HepG2 (cell line): ENCODE measurements at regions not wholly inside any gene's neighbourhood (a gene's known extent, or its start where the extent isn't known, plus 50 kb on each side); places are given as distances from the start of the nearest gene placed in this dataset.

ENCODE experiments used
- ATAC-seq: fragments of 200-7000 bp; cut with Tn5 transposase; 3 replicates; pipeline ENCODE4 v1.9.1; 2020; ENCODE audit warnings: mild to moderate bottlenecking, moderate library complexity
- BruUV-seq: library from RNA; stranded (reverse); fragments of 400-500 nt; replicated peaks from 2 replicates; lab custom pipeline; 2021; lab: Mats Ljungman, UMichigan
- CTCF ChIA-PET: fragments of 300-600 bp; formaldehyde crosslinking; extraction: SDS; loops from one replicate; lab custom pipeline; 2021; ENCODE audit warnings: low total read pairs, inconsistent platforms, low intra/inter-chr PET ratio; lab: Yijun Ruan, JAX
- POLR2A ChIA-PET: fragments of 350-600 bp; sonication (Branson Sonifier 250); formaldehyde crosslinking; loops from one replicate; lab custom pipeline; 2020; ENCODE audit warnings: antibody characterized with exemption, inconsistent platforms; lab: Yijun Ruan, JAX
- DNase-seq: peaks from one replicate; pipeline ENCODE4 v3.0.0-alpha.2; 2015; ENCODE audit warnings: low spot score
- FAIRE-seq: peaks from 3 replicates; lab custom pipeline; 2011; peaks lifted over from hg19 to GRCh38; lab: Jason Lieb, UNC
- H2AFZ ChIP-seq: one replicate; pipeline ENCODE4 v1.6.1; 2011; ENCODE audit warnings: low read length, inconsistent platforms
- H3K27ac ChIP-seq: fragments of 300-600 bp; 3 replicates; pipeline ENCODE4 v1.8.0; 2011; ENCODE audit warnings: mixed run types, mild to moderate bottlenecking, mixed read lengths, low read length, inconsistent platforms; ENCODE audit not compliant: insufficient read depth; ENCODE audit errors: extremely low read length
- H3K27me3 ChIP-seq, 2 experiments: fragments of 200-600 bp in 1 of 2; 2 replicates in 1 of 2; 3 replicates in 1 of 2; pipeline versions ENCODE4 v1.6.0 to v1.8.0; 2011; ENCODE audit warnings: low read length in 2 of 2, mild to moderate bottlenecking in 2 of 2, moderate library complexity in 2 of 2, inconsistent platforms in 1 of 2; ENCODE audit not compliant: insufficient read depth in 2 of 2, control insufficient read depth in 1 of 2
- H3K36me3 ChIP-seq, 2 experiments: fragments of 200-600 bp in 1 of 2; replicated peaks in 1 of 2; 2 replicates in 1 of 2; 3 replicates in 1 of 2; pipeline versions ENCODE4 v1.5.1 to v1.8.0; 2011; ENCODE audit warnings: low read length in 2 of 2, inconsistent platforms in 1 of 2; ENCODE audit not compliant: insufficient read depth in 2 of 2, control insufficient read depth in 1 of 2
- H3K4me1 ChIP-seq: 2 replicates; pipeline ENCODE4 v1.5.1; 2012; ENCODE audit warnings: low read length, inconsistent platforms; ENCODE audit not compliant: insufficient read depth
- H3K4me2 ChIP-seq: 2 replicates; pipeline ENCODE4 v1.6.0; 2011; ENCODE audit warnings: low read depth, low read length, inconsistent platforms
- H3K4me3 ChIP-seq, 3 experiments: fragments of 200-600 bp in 1 of 3; sonication (generic), shearing (Covaris generic) in 1 of 3; replicated peaks in 1 of 3; 2 replicates each; pipeline ENCODE4 v1.5.1; 2011 to 2016; ENCODE audit warnings: low read length in 3 of 3, inconsistent platforms in 2 of 3, low read depth in 2 of 3, mild to moderate bottlenecking in 2 of 3, control low read depth in 1 of 3, mixed read lengths in 1 of 3; ENCODE audit not compliant: insufficient read depth in 1 of 3
- H3K79me2 ChIP-seq: one replicate; pipeline ENCODE4 v1.6.1; 2011; ENCODE audit warnings: low read length, inconsistent platforms; ENCODE audit not compliant: insufficient read depth
- H3K9ac ChIP-seq: 2 replicates; pipeline ENCODE4 v1.6.0; 2011; ENCODE audit warnings: mild to moderate bottlenecking, low read depth, low read length, inconsistent platforms; ENCODE audit not compliant: insufficient read depth
- H3K9me3 ChIP-seq: 2 replicates; pipeline ENCODE4 v1.5.1; 2012; ENCODE audit warnings: mild to moderate bottlenecking, low read length
- H4K20me1 ChIP-seq: 2 replicates; pipeline ENCODE4 v1.6.0; 2011; ENCODE audit warnings: inconsistent platforms, mild to moderate bottlenecking, low read length, moderate library complexity; ENCODE audit not compliant: insufficient read depth
- ARNT ChIP-seq: fragments of 450-650 bp; IDR thresholded peaks from 2 replicates; pipeline ENCODE4 v1.6.1; 2017
- ARNTL ChIP-seq: sonication (generic); formaldehyde crosslinking; IDR thresholded peaks from 2 replicates; pipeline ENCODE4 v1.4.0; 2020; ENCODE audit warnings: mild to moderate bottlenecking, missing genetic modification reagents
- ATF7-NPFF ChIP-seq: sonication (generic); formaldehyde crosslinking; IDR thresholded peaks from 2 replicates; pipeline ENCODE4 v1.8.1; 2023; ENCODE audit warnings: mild to moderate bottlenecking, low read depth, missing genetic modification reagents, moderate library complexity
- FOXK1 ChIP-seq: sonication (generic); formaldehyde crosslinking; IDR thresholded peaks from 2 replicates; pipeline ENCODE4 v1.4.0; 2020; ENCODE audit warnings: low read depth, missing genetic modification reagents, borderline replicate concordance
- GFI1 ChIP-seq: sonication (generic); formaldehyde crosslinking; IDR thresholded peaks from 2 replicates; pipeline ENCODE4 v1.5.0; 2020; ENCODE audit warnings: missing genetic modification reagents, mild to moderate bottlenecking, borderline replicate concordance
- KLF13 ChIP-seq: sonication (generic); formaldehyde crosslinking; IDR thresholded peaks from 2 replicates; pipeline ENCODE4 v1.4.0; 2020; ENCODE audit warnings: mild to moderate bottlenecking, missing genetic modification reagents
- MIER2 ChIP-seq: IDR thresholded peaks from 2 replicates; pipeline ENCODE4 v1.6.1; 2016; ENCODE audit warnings: missing biosample characterization, missing genetic modification reagents
- MLLT10 ChIP-seq: sonication (generic); formaldehyde crosslinking; IDR thresholded peaks from 2 replicates; pipeline ENCODE4 v1.4.0; 2020; ENCODE audit warnings: missing genetic modification reagents
- NFKB2 ChIP-seq: sonication (generic); formaldehyde crosslinking; IDR thresholded peaks from 2 replicates; pipeline ENCODE4 v1.4.0; 2020; ENCODE audit warnings: missing genetic modification reagents, borderline replicate concordance
- SATB2 ChIP-seq: sonication (generic); formaldehyde crosslinking; IDR thresholded peaks from 2 replicates; pipeline ENCODE4 v1.5.0; 2020; ENCODE audit warnings: missing genetic modification reagents
- ZNF337 ChIP-seq: sonication (generic); formaldehyde crosslinking; IDR thresholded peaks from 2 replicates; pipeline ENCODE4 v1.5.1; 2020; ENCODE audit warnings: missing genetic modification reagents, low read depth, mild to moderate bottlenecking, borderline replicate concordance
- ZNF446 ChIP-seq: sonication (generic); formaldehyde crosslinking; IDR thresholded peaks from 2 replicates; pipeline ENCODE4 v1.5.0; 2020; ENCODE audit warnings: mild to moderate bottlenecking, missing genetic modification reagents
- ZNF484 ChIP-seq: sonication (generic); formaldehyde crosslinking; IDR thresholded peaks from 2 replicates; pipeline ENCODE4 v1.5.1; 2020; ENCODE audit warnings: mild to moderate bottlenecking, low read depth, missing genetic modification reagents, borderline replicate concordance
- ZSCAN30 ChIP-seq: sonication (generic); formaldehyde crosslinking; IDR thresholded peaks from 2 replicates; pipeline ENCODE4 v1.5.0; 2020; ENCODE audit warnings: mild to moderate bottlenecking, missing genetic modification reagents
- ZSCAN9 ChIP-seq: IDR thresholded peaks from 2 replicates; pipeline ENCODE4 v1.6.1; 2016; ENCODE audit warnings: borderline replicate concordance
- WGBS: methylation state at CpG from one replicate; pipeline ENCODE4 v1.1.6; 2017; ENCODE audit warnings: low lambda C conversion rate; 5-methylcytosine and 5-hydroxymethylcytosine counted together
- in situ Hi-C: cut with HindIII; loops from 2 replicates; pipeline ENCODE4 v1.10.0; 2017; ENCODE audit warnings: low pct_unique_long_range_greater_than_20kb; ENCODE audit not compliant: extremely low pct_ligation_motif_present
- intact Hi-C: fragments of 100-400 bp; cut with micrococcal nuclease; formaldehyde crosslinking; loops from one replicate; pipeline ENCODE4 v1.10.0; 2022; ENCODE audit not compliant: unreplicated experiment
- TF ChIP-seq, protein P1 (sequence below): fragments of 450-650 bp; IDR thresholded peaks from 2 replicates; pipeline ENCODE4 v1.6.1; 2016
- TF ChIP-seq, protein P2 (sequence below): sonication (generic); formaldehyde crosslinking; conservative IDR thresholded peaks from 2 replicates; pipeline ENCODE4 v1.4.0; 2020; ENCODE audit warnings: missing genetic modification reagents

- BruUV-seq: no TSS peak
- H3K4me1 ChIP-seq: no peaks in the 10 kb centered on the region
- no peaks in the 10 kb centered on the region for H3K79me2 ChIP-seq
- 13% methylated on average over 4 of the region's 4 CpGs for WGBS
- no peak overlapping the region for H2AFZ ChIP-seq
- no peaks in the 10 kb centered on the region for H3K36me3 ChIP-seq
- in situ Hi-C loops: no loop called here
- ChIA-PET CTCF (no interaction called here), POLR2A (no interaction called here)
- DNase-seq: no peak
- no peaks in the 10 kb centered on the region for H4K20me1 ChIP-seq
- no peak overlapping the region for H3K9ac ChIP-seq
- no peak overlapping the region for H3K4me3 ChIP-seq
- no peak for FAIRE-seq
- no peaks in the 10 kb centered on the region for H3K9me3 ChIP-seq
- intact Hi-C loops: no loop called here
- no peak overlapping the region for H3K4me2 ChIP-seq
- TF ChIP-seq, protein P1, sequence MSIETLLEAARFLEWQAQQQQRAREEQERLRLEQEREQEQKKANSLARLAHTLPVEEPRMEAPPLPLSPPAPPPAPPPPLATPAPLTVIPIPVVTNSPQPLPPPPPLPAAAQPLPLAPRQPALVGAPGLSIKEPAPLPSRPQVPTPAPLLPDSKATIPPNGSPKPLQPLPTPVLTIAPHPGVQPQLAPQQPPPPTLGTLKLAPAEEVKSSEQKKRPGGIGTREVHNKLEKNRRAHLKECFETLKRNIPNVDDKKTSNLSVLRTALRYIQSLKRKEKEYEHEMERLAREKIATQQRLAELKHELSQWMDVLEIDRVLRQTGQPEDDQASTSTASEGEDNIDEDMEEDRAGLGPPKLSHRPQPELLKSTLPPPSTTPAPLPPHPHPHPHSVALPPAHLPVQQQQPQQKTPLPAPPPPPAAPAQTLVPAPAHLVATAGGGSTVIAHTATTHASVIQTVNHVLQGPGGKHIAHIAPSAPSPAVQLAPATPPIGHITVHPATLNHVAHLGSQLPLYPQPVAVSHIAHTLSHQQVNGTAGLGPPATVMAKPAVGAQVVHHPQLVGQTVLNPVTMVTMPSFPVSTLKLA: peak; percentile 96
- no peak for TF ChIP-seq ZNF446
- TF ChIP-seq, all 625 proteins: peak for 1
- ATAC-seq: no peak
- Histone ChIP-seq H3K27ac (no peak overlapping the region), H3K27me3 (peaks cover 0 to 24% of the 10 kb centered on the region in 2 experiments; a peak in 4 of 5 replicates)
Measured at GRCh38 chr18:46423226-46423805, 233.7 kb downstream of the LOXHD1 start.

DNA sequence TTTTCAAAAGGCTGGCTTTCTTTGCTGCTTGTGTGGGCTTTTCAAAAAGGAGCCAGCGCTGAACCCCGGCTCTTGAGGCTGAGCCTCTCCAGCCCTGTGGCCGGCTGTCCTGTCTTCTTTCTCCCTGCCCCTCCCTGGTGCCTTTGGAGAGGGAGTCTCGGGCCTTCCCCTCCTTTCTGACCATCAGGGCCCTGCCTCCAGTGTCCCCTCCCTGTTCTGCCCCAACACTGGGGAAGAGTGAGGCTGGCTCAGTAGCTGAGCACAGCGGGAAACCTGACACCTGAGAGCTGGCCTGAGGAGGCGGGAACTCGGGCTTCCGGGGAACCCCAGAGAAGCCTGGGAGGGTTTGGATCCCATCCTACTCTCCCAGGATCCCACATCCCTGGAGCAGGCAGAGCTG is 232.1 kb downstream of the LOXHD1 start:
- H2AFZ ChIP-seq: no peak overlapping the region
- H3K9ac ChIP-seq: no peak overlapping the region
- no peaks in the 10 kb centered on the region for H3K36me3 ChIP-seq
- DNase-seq (no peak), FAIRE-seq (no peak), ATAC-seq (peak; percentile 57)
- POLR2A ChIA-PET: no interaction called here
- no TSS peak for BruUV-seq
- no peaks in the 10 kb centered on the region for H4K20me1 ChIP-seq
- no peak overlapping the region for H3K27ac ChIP-seq
- no peak overlapping the region for H3K4me2 ChIP-seq
- intact Hi-C loops: no loop called here
- H3K9me3 ChIP-seq: no peaks in the 10 kb centered on the region
- CTCF ChIA-PET: no interaction called here
- peaks cover 0 to 28% of the 10 kb centered on the region in 2 experiments for H3K27me3 ChIP-seq
- no peak overlapping the region for H3K4me3 ChIP-seq
- whole genome bisulfite sequencing: 37% methylated on average over 5 of the region's 8 CpGs
- in situ Hi-C loops: no loop called here
- no peaks in the 10 kb centered on the region for H3K4me1 ChIP-seq
- H3K79me2 ChIP-seq: no peaks in the 10 kb centered on the region
- TF ChIP-seq ZSCAN30: no peak
- no peak for TF ChIP-seq SATB2
- no peak for TF ChIP-seq ATF7-NPFF
- TF ChIP-seq ZSCAN9 (CRISPR knock-in tag): no peak
- TF ChIP-seq ZNF337 (CRISPR knock-in tag): no peak
- no peak for TF ChIP-seq ARNTL (CRISPR knock-in tag)
- no peak for TF ChIP-seq NFKB2
- TF ChIP-seq GFI1 (CRISPR knock-in tag): no peak
- no peak for TF ChIP-seq KLF13 (CRISPR knock-in tag)
- TF ChIP-seq ZNF484: no peak
- TF ChIP-seq, protein P2, sequence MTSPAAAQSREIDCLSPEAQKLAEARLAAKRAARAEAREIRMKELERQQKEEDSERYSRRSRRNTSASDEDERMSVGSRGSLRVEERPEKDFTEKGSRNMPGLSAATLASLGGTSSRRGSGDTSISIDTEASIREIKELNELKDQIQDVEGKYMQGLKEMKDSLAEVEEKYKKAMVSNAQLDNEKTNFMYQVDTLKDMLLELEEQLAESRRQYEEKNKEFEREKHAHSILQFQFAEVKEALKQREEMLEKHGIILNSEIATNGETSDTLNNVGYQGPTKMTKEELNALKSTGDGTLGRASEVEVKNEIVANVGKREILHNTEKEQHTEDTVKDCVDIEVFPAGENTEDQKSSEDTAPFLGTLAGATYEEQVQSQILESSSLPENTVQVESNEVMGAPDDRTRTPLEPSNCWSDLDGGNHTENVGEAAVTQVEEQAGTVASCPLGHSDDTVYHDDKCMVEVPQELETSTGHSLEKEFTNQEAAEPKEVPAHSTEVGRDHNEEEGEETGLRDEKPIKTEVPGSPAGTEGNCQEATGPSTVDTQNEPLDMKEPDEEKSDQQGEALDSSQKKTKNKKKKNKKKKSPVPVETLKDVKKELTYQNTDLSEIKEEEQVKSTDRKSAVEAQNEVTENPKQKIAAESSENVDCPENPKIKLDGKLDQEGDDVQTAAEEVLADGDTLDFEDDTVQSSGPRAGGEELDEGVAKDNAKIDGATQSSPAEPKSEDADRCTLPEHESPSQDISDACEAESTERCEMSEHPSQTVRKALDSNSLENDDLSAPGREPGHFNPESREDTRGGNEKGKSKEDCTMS (CRISPR knock-in tag): no peak
- TF ChIP-seq MLLT10: no peak
- TF ChIP-seq MIER2 (CRISPR knock-in tag): no peak
- no peak for TF ChIP-seq FOXK1
- no peak for TF ChIP-seq ARNT
